ENCODE measurements at regions not wholly inside any gene's neighbourhood (a gene's known extent, or its start where the extent isn't known, plus 50 kb on each side); places are given as distances from the start of the nearest gene placed in this dataset.

- intact Hi-C loops (cut with DNase I), result no loop called here
- DNase-seq, result no peak
- no peaks in the 10 kb centered on the region for H3K9me3 ChIP-seq
- H3K36me3 ChIP-seq, result no peaks in the 10 kb centered on the region
- no peaks in the 10 kb centered on the region for H3K4me1 ChIP-seq
- H3K27me3 ChIP-seq, result no peaks in the 10 kb centered on the region
- no peak overlapping the region for H3K4me3 ChIP-seq
- 56 to 69% methylated on average over 1 of the region's 1 CpG for WGBS, 2 donors
- no peak overlapping the region for H3K27ac ChIP-seq
- TF ChIP-seq POLR2A (IDR thresholded peaks at IDR 0.05) (no peak), CTCF (IDR thresholded peaks at IDR 0.05) (no peak)
Observed at GRCh38 chr11:26043665-26044064, 288.3 kb upstream of the ANO3 start.

- no peaks in the 10 kb centered on the region for H3K36me3 ChIP-seq
- no peak overlapping the region for H3K4me3 ChIP-seq
- 59 to 71% methylated on average over 1 of the region's 1 CpG for WGBS, 2 donors
- TF ChIP-seq POLR2A (IDR thresholded peaks at IDR 0.05), result no peak
- no peak for TF ChIP-seq CTCF (IDR thresholded peaks at IDR 0.05)
- no peaks in the 10 kb centered on the region for H3K4me1 ChIP-seq
- intact Hi-C loops (cut with DNase I), result no loop called here
- no peaks in the 10 kb centered on the region for H3K9me3 ChIP-seq
- DNase-seq, result no peak
- H3K27me3 ChIP-seq, result no peaks in the 10 kb centered on the region
- no peak overlapping the region for H3K27ac ChIP-seq
Observed at GRCh38 chr11:26044389-26044788, 287.5 kb upstream of the ANO3 start.

GRCh38 chr11:26045082-26045481 is 286.8 kb upstream of the ANO3 start:
- no peak for TF ChIP-seq POLR2A (IDR thresholded peaks at IDR 0.05)
- TF ChIP-seq CTCF (IDR thresholded peaks at IDR 0.05), result no peak
- H3K27me3 ChIP-seq, result no peaks in the 10 kb centered on the region
- H3K27ac ChIP-seq, result no peak overlapping the region
- H3K36me3 ChIP-seq, result no peaks in the 10 kb centered on the region
- DNase-seq, result no peak
- H3K4me1 ChIP-seq, result no peaks in the 10 kb centered on the region
- intact Hi-C loops (cut with DNase I), result no loop called here
- H3K9me3 ChIP-seq, result no peaks in the 10 kb centered on the region
- no peak overlapping the region for H3K4me3 ChIP-seq

GRCh38 chr11:26048271-26048670 is 283.7 kb upstream of the ANO3 start:
- DNase-seq, result no peak
- 55 to 69% methylated on average over 3 of the region's 3 CpGs for WGBS, 2 donors
- Histone ChIP-seq H3K4me3 (no peak overlapping the region), H3K9me3 (no peaks in the 10 kb centered on the region), H3K36me3 (no peaks in the 10 kb centered on the region), H3K4me1 (no peaks in the 10 kb centered on the region), H3K27ac (no peak overlapping the region), H3K27me3 (no peaks in the 10 kb centered on the region)
- no peak for TF ChIP-seq POLR2A (IDR thresholded peaks at IDR 0.05)
- TF ChIP-seq CTCF (IDR thresholded peaks at IDR 0.05), result no peak
- intact Hi-C loops (cut with DNase I), result no loop called here

GRCh38 chr11:26053966-26054365 is 278.0 kb upstream of the ANO3 start:
- 59 to 72% methylated on average over 1 of the region's 1 CpG for WGBS, 2 donors
- Histone ChIP-seq H3K27me3 (no peaks in the 10 kb centered on the region), H3K9me3 (no peaks in the 10 kb centered on the region), H3K4me1 (no peaks in the 10 kb centered on the region), H3K36me3 (no peaks in the 10 kb centered on the region), H3K4me3 (no peak overlapping the region), H3K27ac (no peak overlapping the region)
- TF ChIP-seq CTCF (IDR thresholded peaks at IDR 0.05) (no peak), POLR2A (IDR thresholded peaks at IDR 0.05) (no peak)
- intact Hi-C loops (cut with DNase I), result no loop called here
- no peak for DNase-seq
